ENCODE measurements at regions not wholly inside any gene's neighbourhood (a gene's known extent, or its start where the extent isn't known, plus 50 kb on each side); places are given as distances from the start of the nearest gene placed in this dataset.

- H3K4me3 ChIP-seq (ENCODE audit: low read depth, low read length): no peak overlapping the region
- peak; percentile 36 for DNase-seq (ENCODE audit: low read depth)
- TF ChIP-seq CTCF (IDR thresholded peaks at IDR 0.05; ENCODE audit: insufficient read depth, low read length): peak; percentile 49
Observed at GRCh38 chr15:45790325-45790943, 155.6 kb downstream of the SQOR start.

- no peak for TF ChIP-seq CTCF (IDR thresholded peaks at IDR 0.05; ENCODE audit: insufficient read depth, low read length)
- DNase-seq (ENCODE audit: low read depth): no peak
- no peak overlapping the region for H3K4me3 ChIP-seq (ENCODE audit: low read depth, low read length)
Observed at GRCh38 chr15:45794304-45794703, 159.5 kb downstream of the SQOR start.

GRCh38 chr15:45794712-45795439, 160.0 kb downstream of the SQOR start:
- no peak for TF ChIP-seq CTCF (IDR thresholded peaks at IDR 0.05; ENCODE audit: insufficient read depth, low read length)
- no peak overlapping the region for H3K4me3 ChIP-seq (ENCODE audit: low read depth, low read length)
- no peak for DNase-seq (ENCODE audit: low read depth)

GRCh38 chr15:45795440-45796069, 160.7 kb downstream of the SQOR start:
- no peak overlapping the region for H3K4me3 ChIP-seq (ENCODE audit: low read depth, low read length)
- peak; percentile 11 for DNase-seq (ENCODE audit: low read depth)
- TF ChIP-seq CTCF (IDR thresholded peaks at IDR 0.05; ENCODE audit: insufficient read depth, low read length): peak; percentile 34

GRCh38 chr15:45796433-45796832, 161.6 kb downstream of the SQOR start:
- DNase-seq (ENCODE audit: low read depth): no peak
- TF ChIP-seq CTCF (IDR thresholded peaks at IDR 0.05; ENCODE audit: insufficient read depth, low read length): no peak
- no peak overlapping the region for H3K4me3 ChIP-seq (ENCODE audit: low read depth, low read length)

GRCh38 chr15:45799508-45799907, 164.7 kb downstream of the SQOR start:
- no peak for TF ChIP-seq CTCF (IDR thresholded peaks at IDR 0.05; ENCODE audit: insufficient read depth, low read length)
- H3K4me3 ChIP-seq (ENCODE audit: low read depth, low read length): no peak overlapping the region
- no peak for DNase-seq (ENCODE audit: low read depth)

Measured in fibroblast of the aortic adventitia (primary cell).